ENCODE measurements at regions not wholly inside any gene's neighbourhood (a gene's known extent, or its start where the extent isn't known, plus 50 kb on each side); places are given as distances from the start of the nearest gene placed in this dataset.

DNA sequence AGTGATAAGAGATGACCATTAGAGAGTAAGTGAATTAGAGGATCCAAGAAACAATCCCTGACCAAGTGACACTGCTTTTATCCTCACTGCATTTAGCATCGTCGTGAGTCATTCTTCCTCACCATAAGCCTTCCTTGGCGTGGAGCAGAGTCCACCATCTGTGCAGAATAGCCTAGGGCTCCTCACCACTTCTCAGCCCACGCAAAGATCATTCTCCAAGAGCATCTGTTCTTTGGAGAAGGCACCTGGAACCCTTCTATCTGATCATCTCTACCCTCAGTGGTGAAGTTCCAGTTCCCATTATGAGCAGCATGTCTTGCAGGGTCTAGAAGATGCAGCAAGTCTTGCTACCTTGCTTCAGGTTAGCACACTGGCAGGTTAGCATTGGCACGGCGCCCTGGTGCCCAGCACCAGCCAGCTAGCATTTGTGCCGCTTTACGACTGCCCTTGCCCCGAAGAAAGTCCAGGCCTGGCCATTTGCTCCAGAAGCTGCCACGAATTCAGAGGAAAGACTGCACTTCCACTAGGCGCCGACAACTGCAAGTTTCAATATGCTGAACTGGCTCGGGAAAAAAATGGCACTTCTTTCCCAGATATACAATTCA lies 225.8 kb downstream of the TTC32 start:
- DNase-seq = no peak

GRCh38 chr2:19675003-19675629 lies 226.7 kb downstream of the TTC32 start:
- DNase-seq = no peak

GRCh38 chr2:19674051-19675002 lies 227.5 kb downstream of the TTC32 start:
- DNase-seq = no peak

GRCh38 chr2:19673213-19673791 lies 228.5 kb downstream of the TTC32 start:
- DNase-seq = no peak

GRCh38 chr2:19671916-19672315 lies 229.9 kb downstream of the TTC32 start:
- DNase-seq = no peak

DNA sequence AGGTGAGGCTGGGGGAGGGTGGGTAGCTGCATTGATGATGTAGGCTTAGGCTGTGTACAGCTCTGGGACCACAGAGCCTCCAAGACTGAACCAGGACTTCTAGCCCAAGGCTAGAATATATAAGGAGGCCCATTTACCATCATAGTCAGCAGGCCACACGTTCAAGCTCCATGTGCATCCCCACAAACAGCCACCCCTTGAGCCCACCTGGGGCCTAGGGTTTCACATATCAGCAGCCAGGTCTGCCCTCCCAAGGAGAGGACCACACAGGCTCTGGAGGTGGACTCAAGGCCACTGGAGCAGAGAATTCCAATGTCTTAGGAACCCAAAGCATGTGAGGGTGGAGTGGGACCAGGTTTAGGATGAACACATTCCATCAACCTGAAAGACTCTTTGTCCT lies 230.5 kb downstream of the TTC32 start:
- no peak for DNase-seq

- no peak for DNase-seq
Measured at GRCh38 chr2:19670303-19670702, 231.5 kb downstream of the TTC32 start.

DNA sequence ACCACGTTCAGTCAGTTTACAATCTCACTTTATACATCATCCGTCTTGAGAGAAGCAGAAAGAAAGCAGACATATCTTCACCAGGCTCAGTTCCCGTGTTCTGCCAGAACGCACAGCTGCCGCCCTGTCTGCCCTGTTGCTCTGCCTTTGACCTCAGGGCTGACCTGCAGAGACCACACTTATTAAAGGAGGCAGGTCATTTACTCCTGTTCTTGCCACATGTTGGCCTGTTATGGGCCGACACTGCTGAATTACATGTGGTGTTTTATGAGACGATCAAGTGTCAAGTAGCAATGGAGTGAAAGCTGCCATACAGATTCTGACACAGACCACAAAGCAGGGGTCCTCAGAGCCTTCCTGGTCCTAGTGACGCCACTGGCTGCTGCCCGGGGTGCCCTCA lies 232.2 kb downstream of the TTC32 start:
- DNase-seq = no peak

DNA sequence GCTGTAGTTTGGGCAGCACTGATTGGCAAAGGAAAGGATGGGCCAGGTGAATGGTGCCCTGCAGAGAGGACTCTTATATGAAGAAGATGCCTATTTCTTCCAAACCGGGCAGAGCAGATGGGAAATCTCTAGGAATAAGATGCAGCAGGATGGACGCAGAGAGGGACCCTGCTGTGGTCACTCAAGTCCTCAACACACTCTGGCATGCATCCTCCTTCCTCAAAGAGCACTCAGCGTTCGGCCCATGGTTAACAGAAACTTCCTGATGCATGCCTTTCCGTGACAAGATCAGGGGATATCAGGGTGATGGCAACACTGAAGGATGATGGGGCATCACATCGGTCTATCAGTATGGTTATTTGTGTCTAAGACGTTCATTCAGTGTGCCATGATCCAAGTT lies 232.7 kb downstream of the TTC32 start:
- DNase-seq = no peak

DNA sequence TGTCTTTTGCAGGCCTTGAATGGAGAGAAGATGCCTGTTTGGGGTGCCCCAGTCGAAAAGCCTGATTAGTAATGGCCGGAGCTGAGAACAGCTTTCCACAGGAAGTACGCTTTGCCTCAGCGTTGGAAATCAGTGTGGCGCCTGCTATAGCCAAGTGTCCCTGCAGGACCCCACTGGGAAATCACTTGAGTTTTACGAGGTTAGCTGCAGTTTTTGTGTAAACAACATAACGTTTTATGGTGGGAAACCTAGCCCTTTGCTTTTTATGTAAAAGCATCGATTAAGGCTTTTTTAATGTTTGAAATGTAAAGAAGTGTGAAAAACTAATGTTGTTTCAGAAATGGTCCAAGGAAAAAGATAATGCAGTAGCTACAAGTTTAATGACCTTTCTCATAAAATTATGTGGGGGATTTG lies 234.2 kb downstream of the TTC32 start:
- DNase-seq = no peak

DNA sequence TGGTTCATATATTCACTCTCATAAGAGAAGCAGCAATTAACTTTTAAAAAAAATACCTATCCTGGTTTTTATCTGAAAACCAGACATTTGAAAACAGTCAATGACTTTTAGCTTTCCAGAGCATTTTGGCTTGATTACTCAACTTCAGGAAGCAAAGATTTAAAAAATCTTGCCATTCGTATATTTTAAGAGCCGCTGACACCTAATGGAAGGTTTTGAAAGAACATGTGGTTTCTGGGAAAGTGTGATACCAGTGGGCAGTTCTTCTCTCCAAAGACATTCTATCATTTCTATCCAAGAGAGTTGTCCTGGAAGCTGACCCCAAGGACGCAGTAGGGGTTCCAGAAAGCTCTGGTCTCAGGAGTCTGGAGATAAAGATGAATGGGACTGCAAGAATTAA lies 234.7 kb downstream of the TTC32 start:
- DNase-seq = no peak

DNA sequence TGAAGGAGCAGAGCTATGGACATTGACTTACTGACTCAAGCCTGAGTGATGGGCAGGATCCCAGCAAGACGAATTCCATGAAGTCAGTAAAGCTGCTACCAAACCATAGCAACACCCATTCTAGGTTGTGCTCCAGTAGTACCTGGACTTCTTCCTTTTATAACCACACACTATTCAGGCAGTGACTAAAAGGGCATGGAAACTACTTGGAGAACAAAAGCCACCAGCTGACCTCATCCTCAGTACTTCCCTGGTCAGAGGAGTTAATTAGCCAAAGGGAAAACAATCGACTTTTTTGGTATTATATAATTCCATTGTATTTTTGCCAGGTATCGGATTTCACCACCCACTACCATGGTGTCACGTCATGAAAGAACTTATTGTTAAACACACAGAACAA lies 237.1 kb downstream of the TTC32 start:
- DNase-seq = no peak

GRCh38 chr2:19659024-19659792 lies 242.6 kb downstream of the TTC32 start:
- no peak for DNase-seq

DNA sequence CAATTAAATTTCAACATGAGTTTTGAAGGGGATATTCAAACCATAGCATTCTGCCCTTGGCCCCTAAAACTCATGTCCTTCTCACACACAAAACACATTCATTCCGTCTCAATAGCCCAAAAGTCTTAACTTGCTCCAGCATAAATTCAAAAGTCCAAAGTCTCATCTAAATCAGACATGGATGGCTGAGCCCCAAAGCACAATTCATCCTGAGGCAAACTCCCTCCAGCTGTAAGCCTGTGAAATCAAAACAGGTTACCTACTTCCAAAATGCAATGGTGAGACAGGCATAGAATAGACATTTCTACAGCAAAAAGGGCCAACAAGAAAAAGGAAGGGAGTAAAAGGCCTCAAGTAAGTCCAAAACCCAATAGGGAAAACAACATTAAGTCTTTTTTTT lies 245.8 kb downstream of the TTC32 start:
- no peak for DNase-seq

GRCh38 chr2:19654310-19655090 lies 247.3 kb downstream of the TTC32 start:
- DNase-seq = no peak

GRCh38 chr2:19653509-19653908 lies 248.3 kb downstream of the TTC32 start:
- no peak for DNase-seq

DNA sequence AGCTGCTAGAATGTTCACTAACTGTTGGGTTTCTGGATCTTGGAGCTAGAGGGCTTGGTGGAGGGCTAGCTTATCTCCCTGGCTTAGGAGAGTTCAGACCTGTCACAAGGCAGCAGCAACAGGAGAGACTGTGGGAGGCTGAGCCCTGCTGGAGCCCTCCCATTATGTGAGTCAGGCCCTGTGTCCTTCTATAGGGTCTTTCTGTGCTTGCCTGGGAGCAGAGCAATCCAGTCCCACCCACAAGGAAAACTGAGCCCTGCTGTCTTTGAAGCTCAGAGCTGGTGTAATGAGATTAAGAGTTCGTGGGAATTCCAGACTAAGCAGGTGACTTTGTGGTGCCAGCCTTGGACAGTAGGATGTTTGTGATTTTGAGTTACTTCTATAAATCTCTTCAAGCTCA lies 249.0 kb downstream of the TTC32 start:
- DNase-seq = no peak

DNA sequence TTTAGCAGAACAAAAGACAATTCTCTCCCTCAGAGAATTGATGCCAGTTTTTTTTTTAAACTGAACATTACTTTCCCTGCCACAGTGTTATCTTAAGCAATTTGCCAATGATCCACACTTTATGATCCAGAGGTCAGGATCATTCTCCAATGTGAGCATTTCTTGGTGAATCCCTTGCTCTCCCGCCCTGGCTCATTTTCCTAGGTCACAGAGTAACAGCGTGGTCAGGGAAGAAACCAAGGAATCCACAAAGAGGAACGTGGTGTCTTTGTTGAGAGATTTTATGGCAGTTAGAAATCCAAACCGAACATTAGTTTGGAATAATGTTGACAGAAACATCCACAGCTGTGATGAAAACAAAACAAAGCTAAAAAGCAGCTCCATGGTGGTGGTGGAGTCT lies 250.3 kb downstream of the TTC32 start:
- DNase-seq = no peak

GRCh38 chr2:19649785-19650380 lies 251.9 kb downstream of the TTC32 start:
- DNase-seq = no peak

DNA sequence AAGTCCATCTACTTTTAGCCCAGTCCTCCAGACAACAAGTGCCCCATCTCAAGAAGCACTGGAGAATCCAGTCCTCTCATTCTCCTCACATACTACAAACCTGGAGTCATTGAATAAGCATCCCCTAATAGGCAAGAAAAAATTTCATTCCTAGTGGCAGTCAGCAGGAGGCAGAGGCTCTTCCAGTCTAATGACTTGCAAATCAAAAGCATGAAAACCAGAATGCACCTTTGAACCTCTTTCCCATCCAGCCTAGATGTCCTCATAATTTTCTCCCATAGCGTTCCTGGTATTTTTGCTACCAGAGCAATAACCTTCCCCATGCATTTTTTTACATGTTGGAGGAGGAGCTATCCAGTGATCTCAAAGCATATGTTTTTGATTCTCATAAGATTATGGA lies 252.6 kb downstream of the TTC32 start:
- no peak for DNase-seq

DNA sequence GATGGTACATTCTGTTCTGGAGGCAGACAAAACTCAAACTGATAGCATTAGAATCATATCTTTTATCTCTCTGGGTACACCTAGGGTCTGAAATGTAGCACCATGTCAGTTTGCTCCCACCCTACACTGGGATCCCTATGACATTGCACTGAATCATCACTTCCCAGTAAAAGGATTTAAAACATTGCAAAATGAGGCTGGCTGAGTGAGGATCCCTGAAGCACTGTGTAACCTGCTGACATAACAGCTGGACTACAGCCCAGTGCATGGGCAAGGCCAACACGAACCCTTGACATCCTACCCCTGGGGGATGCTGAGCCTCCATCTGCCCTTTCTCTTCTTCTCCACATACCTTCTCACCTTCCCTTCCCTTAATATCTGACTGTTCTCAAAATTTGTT lies 253.2 kb downstream of the TTC32 start:
- DNase-seq = no peak

- no peak for DNase-seq
Measured at GRCh38 chr2:19646987-19647386, 254.8 kb downstream of the TTC32 start.
